GM23338 (cell line): ENCODE measurements at regions not wholly inside any gene's neighbourhood (a gene's known extent, or its start where the extent isn't known, plus 50 kb on each side); places are given as distances from the start of the nearest gene placed in this dataset.
A peak's percentile ranks its signal among the peaks of the same experiment; 100 is the strongest.

Experiments used
- ATAC-seq: fragments of 200-7000 bp; cut with Tn5 transposase; 3 replicates; pipeline ENCODE4 v1.9.1; 2020
- DNase-seq: peaks from one replicate; pipeline ENCODE4 v3.0.0-alpha.2; 2015; ENCODE audit warnings: low spot score
- H2AFZ ChIP-seq: fragments of 200-600 bp; sonication (generic); 2 replicates; pipeline ENCODE4 v1.8.0; 2016; ENCODE audit warnings: antibody characterized with exemption, mild to moderate bottlenecking, moderate library complexity
- H3F3A ChIP-seq: fragments of 200-600 bp; sonication (generic); replicated peaks from 2 replicates; pipeline ENCODE4 v1.8.0; 2017; ENCODE audit warnings: antibody characterized with exemption, mixed run types, low read depth
- H3K27ac ChIP-seq: fragments of 200-600 bp; sonication (generic); 2 replicates; pipeline ENCODE4 v1.6.1; 2016; ENCODE audit warnings: low read depth
- H3K27me3 ChIP-seq: fragments of 200-600 bp; sonication (generic); 2 replicates; pipeline ENCODE4 v1.8.0; 2016; ENCODE audit warnings: mild to moderate bottlenecking, mixed run types, moderate library complexity; ENCODE audit not compliant: insufficient read depth
- H3K36me3 ChIP-seq: fragments of 200-600 bp; sonication (generic); 2 replicates; pipeline ENCODE4 v1.8.0; 2016; ENCODE audit warnings: mild to moderate bottlenecking; ENCODE audit not compliant: insufficient read depth
- H3K4me1 ChIP-seq: fragments of 200-600 bp; sonication (generic); 2 replicates; pipeline ENCODE4 v1.8.0; 2016; ENCODE audit warnings: mild to moderate bottlenecking, moderate library complexity; ENCODE audit not compliant: insufficient read depth
- H3K4me2 ChIP-seq: fragments of 200-600 bp; sonication (generic); 2 replicates; pipeline ENCODE4 v1.7.1; 2017; ENCODE audit warnings: mixed run types
- H3K4me3 ChIP-seq: fragments of 200-600 bp; sonication (generic); 2 replicates; pipeline ENCODE4 v1.6.1; 2016; ENCODE audit warnings: mixed run types
- H3K79me2 ChIP-seq: fragments of 200-600 bp; sonication (generic); replicated peaks from 2 replicates; pipeline ENCODE4 v1.8.0; 2017; ENCODE audit warnings: mild to moderate bottlenecking; ENCODE audit not compliant: insufficient read depth
- H3K9me2 ChIP-seq: fragments of 200-600 bp; sonication (generic); 2 replicates; pipeline ENCODE4 v1.8.0; 2017; ENCODE audit not compliant: insufficient read depth
- H4K20me1 ChIP-seq: fragments of 200-600 bp; sonication (generic); replicated peaks from 2 replicates; pipeline ENCODE4 v1.8.0; 2017; ENCODE audit warnings: mild to moderate bottlenecking; ENCODE audit not compliant: insufficient read depth
- H3K27ac Mint-ChIP-seq: 2 replicates; pipeline ENCODE4 v1.8.0; 2020; ENCODE audit warnings: inconsistent platforms, mild to moderate bottlenecking, moderate library complexity, mixed read lengths
- H3K27me3 Mint-ChIP-seq: 3 replicates; pipeline ENCODE4 v1.8.0; 2022; ENCODE audit warnings: low read depth, mild to moderate bottlenecking, moderate library complexity, mixed read lengths, inconsistent platforms; ENCODE audit not compliant: insufficient read depth, poor library complexity
- H3K36me3 Mint-ChIP-seq: 3 replicates; pipeline ENCODE4 v1.8.0; 2021; ENCODE audit warnings: low read depth, mild to moderate bottlenecking, inconsistent platforms, moderate library complexity, mixed read lengths
- H3K4me1 Mint-ChIP-seq: 3 replicates; pipeline ENCODE4 v1.8.0; 2020; ENCODE audit warnings: mild to moderate bottlenecking, inconsistent platforms, mixed read lengths
- H3K4me3 Mint-ChIP-seq: 3 replicates; pipeline ENCODE4 v1.8.0; 2021; ENCODE audit warnings: moderate library complexity, mild to moderate bottlenecking, inconsistent platforms, mixed read lengths
- H3K9me3 Mint-ChIP-seq: 3 replicates; pipeline ENCODE4 v1.8.0; 2020; ENCODE audit warnings: moderate library complexity, mild to moderate bottlenecking, inconsistent platforms, mixed read lengths
- EZH2 ChIP-seq: fragments of 200-600 bp; sonication (generic); IDR thresholded peaks from one replicate; pipeline ENCODE4 v1.8.0; 2017; ENCODE audit warnings: antibody characterized with exemption, mild to moderate bottlenecking, low read depth; ENCODE audit not compliant: unreplicated experiment
- EZH2phosphoT487 ChIP-seq: fragments of 200-600 bp; sonication (generic); IDR thresholded peaks from one replicate; pipeline ENCODE4 v1.8.1; 2018; ENCODE audit warnings: antibody characterized with exemption; ENCODE audit not compliant: unreplicated experiment
- JUNB ChIP-seq: IDR thresholded peaks from one replicate; pipeline ENCODE4 v1.6.1; 2016; ENCODE audit warnings: antibody characterized with exemption; ENCODE audit not compliant: unreplicated experiment
- NANOG ChIP-seq: IDR thresholded peaks from 2 replicates; pipeline ENCODE4 v1.6.1; 2016; ENCODE audit warnings: antibody characterized with exemption, borderline replicate concordance
- REST ChIP-seq: IDR thresholded peaks from one replicate; pipeline ENCODE4 v1.6.1; 2018; ENCODE audit warnings: antibody characterized with exemption; ENCODE audit not compliant: unreplicated experiment
- STAT1 ChIP-seq: IDR thresholded peaks from one replicate; pipeline ENCODE4 v1.6.1; 2016; ENCODE audit warnings: antibody characterized with exemption; ENCODE audit not compliant: unreplicated experiment
- ZNF331 ChIP-seq: fragments of 250-450 bp; sonication (Bioruptor Pico); IDR thresholded peaks from 2 replicates; pipeline ENCODE4 v1.5.0; 2020; ENCODE audit warnings: low read depth, mild to moderate bottlenecking, moderate library complexity
- TF ChIP-seq, protein P1 (sequence below), 2 experiments: fragments of 200-600 bp in 1 of 2; sonication (generic) in 1 of 2; conservative IDR thresholded peaks; 2 replicates each; pipeline versions ENCODE4 v1.5.1 to v1.6.1; 2016 to 2017; ENCODE audit warnings: antibody characterized with exemption in 2 of 2, low read depth in 2 of 2, mild to moderate bottlenecking in 2 of 2, moderate library complexity in 1 of 2
- TF ChIP-seq, protein P2 (sequence below): IDR thresholded peaks from 2 replicates; pipeline ENCODE4 v1.6.1; 2016; ENCODE audit warnings: antibody characterized with exemption

DNA sequence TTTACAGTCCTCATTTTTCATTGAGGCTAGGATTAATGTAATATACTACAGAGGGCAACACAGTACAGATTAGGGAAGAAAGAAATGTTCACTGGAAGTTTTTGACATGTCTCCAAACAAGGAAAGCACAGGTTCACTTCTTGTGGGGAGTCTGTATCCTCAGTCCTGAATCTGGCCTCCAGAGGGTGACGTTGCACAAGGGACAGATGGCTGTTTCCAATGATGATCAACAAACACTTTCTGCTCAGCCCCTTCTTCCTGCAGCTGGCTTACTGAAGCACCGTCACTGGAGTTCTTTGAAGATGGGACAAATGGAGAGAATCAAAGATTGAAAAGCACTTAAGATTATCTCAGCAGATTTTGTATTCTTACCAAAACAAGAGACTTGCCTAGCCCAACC lies 123.3 kb upstream of the OR4E1 start:
- H4K20me1 ChIP-seq: no peaks in the 10 kb centered on the region
- no peaks in the 10 kb centered on the region for H3K36me3 ChIP-seq
- H2AFZ ChIP-seq: no peak overlapping the region
- no peak overlapping the region for H3K4me3 Mint-ChIP-seq
- H3K9me2 ChIP-seq: no peaks in the 10 kb centered on the region
- H3K4me1 ChIP-seq: peaks cover 4% of the 10 kb centered on the region; the same call in 1 of the 2 replicates
- ATAC-seq: peak; percentile 89
- H3K27me3 Mint-ChIP-seq: no peaks in the 10 kb centered on the region
- peak; percentile 70 for DNase-seq
- H3K9me3 Mint-ChIP-seq: no peaks in the 10 kb centered on the region
- no peaks in the 10 kb centered on the region for H3K27me3 ChIP-seq
- peaks cover 15% of the 10 kb centered on the region; the same call in 2 of the 3 replicates for H3K4me1 Mint-ChIP-seq
- no peak overlapping the region for H3K4me3 ChIP-seq
- no peaks in the 10 kb centered on the region for H3K36me3 Mint-ChIP-seq
- H3F3A ChIP-seq: no peaks in the 10 kb centered on the region
- H3K27ac ChIP-seq: no peak overlapping the region
- H3K4me2 ChIP-seq: no peak overlapping the region
- TF ChIP-seq STAT1 (no peak), EZH2 (no peak), EZH2phosphoT487 (no peak), ZNF331 (CRISPR knock-in tag) (no peak)
- TF ChIP-seq, protein P1, sequence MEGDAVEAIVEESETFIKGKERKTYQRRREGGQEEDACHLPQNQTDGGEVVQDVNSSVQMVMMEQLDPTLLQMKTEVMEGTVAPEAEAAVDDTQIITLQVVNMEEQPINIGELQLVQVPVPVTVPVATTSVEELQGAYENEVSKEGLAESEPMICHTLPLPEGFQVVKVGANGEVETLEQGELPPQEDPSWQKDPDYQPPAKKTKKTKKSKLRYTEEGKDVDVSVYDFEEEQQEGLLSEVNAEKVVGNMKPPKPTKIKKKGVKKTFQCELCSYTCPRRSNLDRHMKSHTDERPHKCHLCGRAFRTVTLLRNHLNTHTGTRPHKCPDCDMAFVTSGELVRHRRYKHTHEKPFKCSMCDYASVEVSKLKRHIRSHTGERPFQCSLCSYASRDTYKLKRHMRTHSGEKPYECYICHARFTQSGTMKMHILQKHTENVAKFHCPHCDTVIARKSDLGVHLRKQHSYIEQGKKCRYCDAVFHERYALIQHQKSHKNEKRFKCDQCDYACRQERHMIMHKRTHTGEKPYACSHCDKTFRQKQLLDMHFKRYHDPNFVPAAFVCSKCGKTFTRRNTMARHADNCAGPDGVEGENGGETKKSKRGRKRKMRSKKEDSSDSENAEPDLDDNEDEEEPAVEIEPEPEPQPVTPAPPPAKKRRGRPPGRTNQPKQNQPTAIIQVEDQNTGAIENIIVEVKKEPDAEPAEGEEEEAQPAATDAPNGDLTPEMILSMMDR (conservative IDR thresholded peaks at IDR 0.05; ENCODE audit: low read depth in 2 of 2): peak; percentile 58 to 71
- no peak overlapping the region for H3K27ac Mint-ChIP-seq
- H3K79me2 ChIP-seq: no peaks in the 10 kb centered on the region

GRCh38 chr14:21795456-21795855 lies 121.8 kb upstream of the OR4E1 start:
- Mint-ChIP-seq H3K9me3 (no peaks in the 10 kb centered on the region), H3K27ac (no peak overlapping the region), H3K36me3 (no peaks in the 10 kb centered on the region), H3K4me3 (no peak overlapping the region), H3K4me1 (peaks cover 15% of the 10 kb centered on the region; the same call in 2 of the 3 replicates), H3K27me3 (peaks cover 3% of the 10 kb centered on the region)
- Histone ChIP-seq H3K27ac (no peak overlapping the region), H3F3A (no peaks in the 10 kb centered on the region), H3K27me3 (no peaks in the 10 kb centered on the region), H3K9me2 (no peaks in the 10 kb centered on the region), H3K79me2 (no peaks in the 10 kb centered on the region), H4K20me1 (no peaks in the 10 kb centered on the region), H2AFZ (no peak overlapping the region), H3K4me3 (no peak overlapping the region), H3K36me3 (no peaks in the 10 kb centered on the region), H3K4me2 (no peak overlapping the region), H3K4me1 (peaks cover 4% of the 10 kb centered on the region; the same call in 1 of the 2 replicates)
- no peak for DNase-seq
- ATAC-seq: peak; percentile 36; the same call in 2 of the 3 replicates
- TF ChIP-seq REST (no peak), NANOG (no peak), STAT1 (no peak), JUNB (no peak), ZNF331 (CRISPR knock-in tag) (no peak)
- TF ChIP-seq, protein P2, sequence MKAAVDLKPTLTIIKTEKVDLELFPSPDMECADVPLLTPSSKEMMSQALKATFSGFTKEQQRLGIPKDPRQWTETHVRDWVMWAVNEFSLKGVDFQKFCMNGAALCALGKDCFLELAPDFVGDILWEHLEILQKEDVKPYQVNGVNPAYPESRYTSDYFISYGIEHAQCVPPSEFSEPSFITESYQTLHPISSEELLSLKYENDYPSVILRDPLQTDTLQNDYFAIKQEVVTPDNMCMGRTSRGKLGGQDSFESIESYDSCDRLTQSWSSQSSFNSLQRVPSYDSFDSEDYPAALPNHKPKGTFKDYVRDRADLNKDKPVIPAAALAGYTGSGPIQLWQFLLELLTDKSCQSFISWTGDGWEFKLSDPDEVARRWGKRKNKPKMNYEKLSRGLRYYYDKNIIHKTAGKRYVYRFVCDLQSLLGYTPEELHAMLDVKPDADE: no peak
- TF ChIP-seq, protein P1 (conservative IDR thresholded peaks at IDR 0.05; ENCODE audit: low read depth in 2 of 2): no peak
